ENCODE measurements at regions not wholly inside any gene's neighbourhood (a gene's known extent, or its start where the extent isn't known, plus 50 kb on each side); places are given as distances from the start of the nearest gene placed in this dataset.

DNA sequence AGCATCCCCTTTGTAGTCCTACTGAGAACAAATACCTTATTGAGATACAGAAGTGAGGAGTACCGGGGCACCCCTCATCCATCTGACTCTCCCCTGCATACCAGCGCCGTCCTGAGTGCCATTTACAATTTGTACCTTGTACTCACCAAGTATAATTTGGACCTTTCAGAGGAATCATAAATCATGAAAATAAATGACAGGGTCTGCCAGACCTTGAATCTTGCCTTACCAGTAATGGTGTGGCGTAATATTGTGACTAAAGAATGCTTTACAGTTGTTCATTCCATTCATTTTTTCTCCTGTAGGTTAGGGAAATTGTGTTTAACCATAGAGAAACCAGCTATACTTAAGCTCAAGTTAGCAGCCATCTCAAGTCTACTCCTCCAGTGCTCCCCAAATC is 243.7 kb upstream of the RGS6 start:
- TF ChIP-seq, protein P1, sequence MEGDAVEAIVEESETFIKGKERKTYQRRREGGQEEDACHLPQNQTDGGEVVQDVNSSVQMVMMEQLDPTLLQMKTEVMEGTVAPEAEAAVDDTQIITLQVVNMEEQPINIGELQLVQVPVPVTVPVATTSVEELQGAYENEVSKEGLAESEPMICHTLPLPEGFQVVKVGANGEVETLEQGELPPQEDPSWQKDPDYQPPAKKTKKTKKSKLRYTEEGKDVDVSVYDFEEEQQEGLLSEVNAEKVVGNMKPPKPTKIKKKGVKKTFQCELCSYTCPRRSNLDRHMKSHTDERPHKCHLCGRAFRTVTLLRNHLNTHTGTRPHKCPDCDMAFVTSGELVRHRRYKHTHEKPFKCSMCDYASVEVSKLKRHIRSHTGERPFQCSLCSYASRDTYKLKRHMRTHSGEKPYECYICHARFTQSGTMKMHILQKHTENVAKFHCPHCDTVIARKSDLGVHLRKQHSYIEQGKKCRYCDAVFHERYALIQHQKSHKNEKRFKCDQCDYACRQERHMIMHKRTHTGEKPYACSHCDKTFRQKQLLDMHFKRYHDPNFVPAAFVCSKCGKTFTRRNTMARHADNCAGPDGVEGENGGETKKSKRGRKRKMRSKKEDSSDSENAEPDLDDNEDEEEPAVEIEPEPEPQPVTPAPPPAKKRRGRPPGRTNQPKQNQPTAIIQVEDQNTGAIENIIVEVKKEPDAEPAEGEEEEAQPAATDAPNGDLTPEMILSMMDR (conservative IDR thresholded peaks at IDR 0.05) = no peak
- no peak for TF ChIP-seq EZH2 (IDR thresholded peaks at IDR 0.05; ENCODE audit: low read depth)

Data from PC-9 (cell line).